ENCODE measurements at regions not wholly inside any gene's neighbourhood (a gene's known extent, or its start where the extent isn't known, plus 50 kb on each side); places are given as distances from the start of the nearest gene placed in this dataset.

DNA sequence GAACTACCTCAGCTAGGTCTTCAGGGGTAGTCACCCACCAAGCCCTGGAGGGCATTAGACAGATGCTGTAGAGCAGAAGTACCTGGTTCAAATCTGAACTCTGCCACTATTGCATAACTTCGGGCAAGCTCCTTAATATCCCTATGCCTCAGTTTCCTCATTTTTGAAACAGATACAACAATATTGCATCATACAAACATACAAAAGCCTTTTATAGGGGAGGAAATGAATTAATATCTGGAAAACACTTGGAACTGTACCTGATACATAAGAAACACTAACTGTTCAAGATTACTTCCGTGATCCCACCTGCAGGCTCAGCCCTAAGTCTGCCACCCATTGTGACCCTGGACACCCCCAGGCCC, 166.1 kb downstream of the EFNB1 start:
- TF ChIP-seq GATA3 (IDR thresholded peaks at IDR 0.05; ENCODE audit: low read depth, low read length) (no peak), GATA2 (IDR thresholded peaks at IDR 0.05; ENCODE audit: low read depth, low read length) (no peak)

- no peak for TF ChIP-seq GATA2 (IDR thresholded peaks at IDR 0.05; ENCODE audit: low read depth, low read length)
- no peak for TF ChIP-seq GATA3 (IDR thresholded peaks at IDR 0.05; ENCODE audit: low read depth, low read length)
These were observed 165.5 kb downstream of the EFNB1 start for GRCh38 chrX:68994135-68994890.

DNA sequence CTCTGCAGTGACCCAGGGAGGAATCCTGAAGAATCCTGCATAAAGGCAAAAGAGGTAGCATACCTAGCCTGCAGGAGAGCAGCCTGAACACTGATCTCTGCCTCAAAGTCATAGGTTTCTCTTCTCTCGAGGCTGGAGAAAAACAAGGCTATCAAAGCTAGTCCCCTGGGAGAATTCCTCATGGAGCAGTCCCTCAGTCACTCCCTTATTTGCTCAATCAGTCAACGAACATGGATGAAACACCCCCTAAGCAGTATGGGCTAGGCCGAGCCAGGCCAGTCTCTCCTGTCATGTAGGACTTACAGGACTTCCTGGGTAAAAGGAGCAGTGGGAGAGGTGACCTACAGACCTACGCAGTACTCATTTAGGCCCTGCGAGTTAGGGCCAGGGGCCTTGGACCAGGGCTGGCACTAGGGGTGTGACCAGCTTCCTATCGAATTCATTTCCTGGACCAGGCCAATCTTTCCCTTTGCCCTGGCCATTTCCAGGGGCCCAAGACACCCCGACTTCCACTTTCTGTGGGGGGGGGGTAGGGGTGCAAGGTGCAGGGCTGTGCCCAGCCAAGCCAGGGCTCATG, 164.1 kb downstream of the EFNB1 start:
- TF ChIP-seq GATA3 (IDR thresholded peaks at IDR 0.05; ENCODE audit: low read depth, low read length) (no peak), GATA2 (IDR thresholded peaks at IDR 0.05; ENCODE audit: low read depth, low read length) (no peak)

DNA sequence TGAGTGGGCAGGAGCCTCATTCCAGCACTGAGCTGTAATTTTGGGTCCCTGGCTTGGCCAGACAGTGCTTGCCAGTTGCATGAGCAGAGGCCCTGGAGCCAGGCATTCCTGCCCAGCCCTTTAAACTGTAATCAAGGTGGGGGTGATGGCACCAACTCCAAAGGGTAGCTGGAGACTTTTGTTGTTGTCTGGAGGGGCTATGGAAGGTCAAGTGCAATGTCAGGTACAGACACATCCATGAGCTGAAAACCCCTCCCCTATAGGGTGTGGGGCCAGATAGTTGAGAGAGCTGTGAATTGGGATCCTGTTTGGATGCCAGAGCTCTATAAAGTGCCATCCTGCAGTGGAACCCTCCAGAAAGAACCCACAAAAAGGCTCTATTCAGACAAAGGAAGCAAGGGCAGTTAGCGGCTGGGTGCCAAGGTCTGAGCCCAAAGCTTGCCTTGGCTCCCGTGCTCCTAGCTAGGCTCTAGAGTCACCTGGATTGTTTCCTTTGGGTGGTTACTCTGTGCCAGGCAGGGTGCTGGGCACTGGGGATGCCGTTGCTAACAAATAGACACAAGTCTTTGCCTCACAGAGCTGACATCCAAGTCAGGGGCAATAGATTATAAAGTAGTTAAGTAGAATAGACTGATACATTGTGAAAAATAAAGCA, 163.0 kb downstream of the EFNB1 start:
- TF ChIP-seq GATA2 (IDR thresholded peaks at IDR 0.05; ENCODE audit: low read depth, low read length) (no peak), GATA3 (IDR thresholded peaks at IDR 0.05; ENCODE audit: low read depth, low read length) (no peak)

DNA sequence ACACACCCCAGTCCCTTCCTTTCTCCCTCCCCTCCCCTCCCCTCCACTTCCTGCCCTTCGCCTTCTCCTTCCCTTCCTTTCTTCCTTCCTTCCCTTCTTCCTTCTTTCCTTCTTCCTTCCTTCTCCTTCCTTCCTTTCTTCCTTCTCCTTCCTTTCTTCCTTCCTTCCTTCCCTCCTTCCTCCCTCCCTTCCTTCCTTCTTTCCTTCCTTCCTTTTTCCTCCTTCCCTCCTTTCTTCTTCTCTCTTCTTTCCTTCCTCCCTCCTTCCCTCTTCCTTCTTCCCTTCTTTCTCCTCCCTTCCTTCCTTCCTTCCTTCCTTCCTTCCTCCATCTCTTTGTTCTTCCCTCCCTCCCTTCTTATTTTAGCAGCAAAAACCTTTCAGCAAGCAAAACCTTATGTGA, 162.1 kb downstream of the EFNB1 start:
- no peak for TF ChIP-seq GATA2 (IDR thresholded peaks at IDR 0.05; ENCODE audit: low read depth, low read length)
- TF ChIP-seq GATA3 (IDR thresholded peaks at IDR 0.05; ENCODE audit: low read depth, low read length), result no peak

DNA sequence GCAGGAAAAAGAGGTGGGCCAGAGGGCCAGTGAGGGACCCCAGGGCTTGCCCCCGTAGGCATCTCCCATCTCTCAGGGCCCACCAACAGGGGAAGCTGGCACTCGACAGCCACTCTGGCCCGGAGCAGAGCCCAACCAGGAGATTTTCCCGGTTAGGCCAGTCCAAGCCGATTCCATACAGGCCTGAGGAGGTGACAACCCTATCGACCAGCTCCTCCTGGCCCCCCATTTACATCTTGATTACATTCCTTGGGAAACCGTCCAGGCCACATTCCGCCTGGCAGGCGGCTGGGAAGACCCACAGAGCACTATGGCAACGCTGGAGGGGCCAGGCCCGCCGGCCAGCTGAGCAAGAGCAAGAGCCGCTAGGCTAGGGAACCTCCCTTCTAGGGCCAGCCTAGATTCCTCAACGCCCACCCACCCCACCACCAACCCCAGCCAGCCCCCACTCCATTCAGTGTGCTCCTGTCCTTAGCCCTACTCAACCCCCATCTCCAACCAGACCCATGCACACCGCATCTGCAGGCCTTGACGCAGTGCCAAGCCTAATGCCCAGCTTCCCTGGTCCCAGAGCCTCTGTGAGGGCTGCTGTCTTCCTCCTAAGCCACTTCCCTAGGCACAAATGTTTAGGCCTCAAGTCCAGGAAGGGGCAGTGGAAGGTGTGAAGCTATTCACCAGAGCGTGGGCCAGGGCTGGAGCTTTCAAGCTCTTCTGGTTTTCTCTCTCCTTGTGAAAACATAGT, 161.2 kb downstream of the EFNB1 start:
- TF ChIP-seq GATA3 (IDR thresholded peaks at IDR 0.05; ENCODE audit: low read depth, low read length) (no peak), GATA2 (IDR thresholded peaks at IDR 0.05; ENCODE audit: low read depth, low read length) (no peak)

- TF ChIP-seq GATA3 (IDR thresholded peaks at IDR 0.05; ENCODE audit: low read depth, low read length), result no peak
- no peak for TF ChIP-seq GATA2 (IDR thresholded peaks at IDR 0.05; ENCODE audit: low read depth, low read length)
These were observed 160.6 kb downstream of the EFNB1 start for GRCh38 chrX:68989456-68989855.

DNA sequence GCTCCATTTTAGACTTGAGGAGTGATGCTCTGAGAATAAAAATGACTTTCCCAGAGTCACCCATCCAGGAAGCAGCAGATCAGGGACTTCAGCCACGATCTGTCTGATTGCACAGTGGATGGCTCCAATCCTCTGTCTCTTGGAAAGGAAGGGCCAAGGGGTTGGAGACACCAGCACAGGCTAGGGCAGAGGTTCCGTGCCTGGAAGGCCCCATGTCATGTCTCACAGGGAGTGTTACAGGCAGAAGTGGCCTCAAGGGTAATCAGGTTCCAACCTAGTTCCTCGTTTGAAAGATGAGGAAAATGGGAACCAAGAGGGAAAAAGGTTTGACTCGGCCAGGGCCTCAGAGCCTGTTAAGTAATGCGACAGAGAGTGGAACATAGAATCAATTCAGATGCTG, 160.0 kb downstream of the EFNB1 start:
- TF ChIP-seq GATA2 (IDR thresholded peaks at IDR 0.05; ENCODE audit: low read depth, low read length) (no peak), GATA3 (IDR thresholded peaks at IDR 0.05; ENCODE audit: low read depth, low read length) (no peak)

DNA sequence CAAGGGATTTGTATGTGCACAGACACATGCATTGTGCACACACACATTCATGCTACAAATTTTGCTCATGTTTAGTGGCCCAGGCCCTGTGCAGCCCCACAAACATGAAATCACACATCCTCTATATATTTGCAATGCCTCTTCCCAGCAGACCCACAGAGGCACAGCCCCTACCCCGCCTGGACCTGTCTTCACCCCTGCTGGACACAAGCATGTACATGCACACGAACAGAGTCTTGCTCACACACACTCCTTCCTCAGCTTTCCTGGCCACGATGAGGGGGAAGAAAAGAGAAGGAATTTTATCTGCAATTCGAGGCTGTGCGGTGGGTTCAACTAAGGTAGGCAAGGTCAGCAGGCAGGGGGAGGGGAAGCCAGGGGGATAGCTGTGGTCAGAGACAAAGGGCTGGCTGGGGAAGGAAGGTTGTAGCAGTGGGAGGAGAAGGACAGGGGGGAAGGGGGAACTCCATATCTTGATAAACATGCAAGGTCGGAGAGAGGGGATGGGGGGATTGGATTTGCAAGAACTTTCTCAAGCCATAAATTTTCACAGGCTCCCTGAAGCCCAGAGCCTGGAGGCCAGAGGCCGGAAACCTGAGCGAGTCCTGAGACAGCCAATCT, 156.4 kb downstream of the EFNB1 start:
- TF ChIP-seq GATA3 (IDR thresholded peaks at IDR 0.05; ENCODE audit: low read depth, low read length), result no peak
- no peak for TF ChIP-seq GATA2 (IDR thresholded peaks at IDR 0.05; ENCODE audit: low read depth, low read length)

GRCh38 chrX:68983004-68983857, 154.4 kb downstream of the EFNB1 start:
- TF ChIP-seq GATA2 (IDR thresholded peaks at IDR 0.05; ENCODE audit: low read depth, low read length) (no peak), GATA3 (IDR thresholded peaks at IDR 0.05; ENCODE audit: low read depth, low read length) (no peak)

GRCh38 chrX:68982476-68982875, 153.7 kb downstream of the EFNB1 start:
- no peak for TF ChIP-seq GATA2 (IDR thresholded peaks at IDR 0.05; ENCODE audit: low read depth, low read length)

- TF ChIP-seq GATA2 (IDR thresholded peaks at IDR 0.05; ENCODE audit: low read depth, low read length) (no peak), GATA3 (IDR thresholded peaks at IDR 0.05; ENCODE audit: low read depth, low read length) (no peak)
These were observed 152.2 kb downstream of the EFNB1 start for GRCh38 chrX:68980906-68981616.

DNA sequence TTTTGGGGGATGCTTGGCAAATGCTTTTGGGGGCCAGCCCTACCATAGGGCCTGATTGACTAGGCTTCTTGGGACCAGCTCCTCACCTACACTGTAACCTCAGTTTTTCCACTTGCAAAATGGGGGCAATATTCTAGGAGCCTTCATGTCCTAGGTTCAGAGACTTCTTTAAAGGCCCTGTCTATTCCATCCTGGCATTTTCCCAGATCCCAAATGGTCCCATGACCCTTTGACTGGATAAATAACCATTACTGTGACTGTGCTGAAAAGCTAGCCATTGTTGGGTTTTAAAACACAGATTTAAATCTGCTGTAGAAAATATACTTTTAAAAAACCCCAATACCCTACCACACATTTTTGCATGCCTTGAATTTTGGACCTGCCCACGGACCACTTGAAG, 149.8 kb downstream of the EFNB1 start:
- TF ChIP-seq GATA3 (IDR thresholded peaks at IDR 0.05; ENCODE audit: low read depth, low read length), result no peak
- no peak for TF ChIP-seq GATA2 (IDR thresholded peaks at IDR 0.05; ENCODE audit: low read depth, low read length)

Data from SH-SY5Y (cell line).